Epithelial cell of proximal tubule (primary cell): ENCODE measurements at regions not wholly inside any gene's neighbourhood (a gene's known extent, or its start where the extent isn't known, plus 50 kb on each side); places are given as distances from the start of the nearest gene placed in this dataset.

ENCODE experiments used
- DNase-seq: peaks from one replicate; pipeline ENCODE4 v3.0.0-alpha.2; 2011; ENCODE audit warnings: low read depth
- H3K4me3 ChIP-seq: 2 replicates; pipeline ENCODE4 v1.5.1; 2011; ENCODE audit warnings: low read depth, mild to moderate bottlenecking, low read length
- CTCF ChIP-seq: conservative IDR thresholded peaks from 2 replicates; pipeline ENCODE4 v1.5.1; 2012; ENCODE audit warnings: low read depth, mild to moderate bottlenecking, low read length

GRCh38 chr1:186605762-186606350, 74.4 kb downstream of the PTGS2 start:
- no peak for DNase-seq
- peak; percentile 83 for TF ChIP-seq CTCF
- no peak overlapping the region for H3K4me3 ChIP-seq

- no peak for DNase-seq
- no peak overlapping the region for H3K4me3 ChIP-seq
- TF ChIP-seq CTCF, result no peak
Measured at GRCh38 chr1:186595969-186596368, 84.3 kb downstream of the PTGS2 start.

GRCh38 chr1:186578325-186579016, 101.8 kb downstream of the PTGS2 start:
- no peak for DNase-seq
- H3K4me3 ChIP-seq, result no peak overlapping the region
- TF ChIP-seq CTCF, result no peak

GRCh38 chr1:186577633-186578032, 102.6 kb downstream of the PTGS2 start:
- no peak for TF ChIP-seq CTCF
- DNase-seq, result no peak
- H3K4me3 ChIP-seq, result no peak overlapping the region

- DNase-seq, result no peak
- no peak overlapping the region for H3K4me3 ChIP-seq
- TF ChIP-seq CTCF, result no peak
Measured at GRCh38 chr1:186577216-186577615, 103.0 kb downstream of the PTGS2 start.

GRCh38 chr1:186575348-186575747, 104.9 kb downstream of the PTGS2 start:
- DNase-seq, result no peak
- TF ChIP-seq CTCF, result no peak
- H3K4me3 ChIP-seq, result no peak overlapping the region

- DNase-seq, result no peak
- H3K4me3 ChIP-seq, result no peak overlapping the region
- no peak for TF ChIP-seq CTCF
Measured at GRCh38 chr1:186574926-186575325, 105.3 kb downstream of the PTGS2 start.
